WTC11 (cell line): ENCODE measurements at regions not wholly inside any gene's neighbourhood (a gene's known extent, or its start where the extent isn't known, plus 50 kb on each side); places are given as distances from the start of the nearest gene placed in this dataset.

Source experiments
- ATAC-seq: fragments of 200-7000 bp; cut with Tn5 transposase; 2 replicates; pipeline ENCODE4 v1.10.0; 2021; ENCODE audit warnings: mild to moderate bottlenecking, moderate library complexity
- CTCF ChIA-PET: fragments of 300-600 bp; sonication (Branson Sonifier 250); formaldehyde crosslinking; loops from one replicate; lab custom pipeline; 2021; ENCODE audit warnings: antibody characterized with exemption; lab: Charles Lee
- POLR2A ChIA-PET: fragments of 350-600 bp; sonication (Branson Sonifier 250); formaldehyde crosslinking; loops from one replicate; lab custom pipeline; 2021; ENCODE audit warnings: antibody characterized with exemption; lab: Charles Lee
- DNase-seq: peaks from one replicate; pipeline ENCODE4 v3.0.0; 2021; ENCODE audit warnings: low spot score
- H3K27ac Mint-ChIP-seq: 2 replicates; pipeline ENCODE4 v1.8.0; 2021; ENCODE audit warnings: mixed read lengths
- H3K27me3 Mint-ChIP-seq: 2 replicates; pipeline ENCODE4 v1.8.0; 2021; ENCODE audit warnings: low read depth, mild to moderate bottlenecking, moderate library complexity, mixed read lengths
- H3K36me3 Mint-ChIP-seq: 2 replicates; pipeline ENCODE4 v1.8.0; 2021; ENCODE audit warnings: mixed read lengths
- H3K4me1 Mint-ChIP-seq: 2 replicates; pipeline ENCODE4 v1.8.0; 2022; ENCODE audit warnings: mixed read lengths
- H3K4me3 Mint-ChIP-seq: 2 replicates; pipeline ENCODE4 v1.8.0; 2021; ENCODE audit warnings: mild to moderate bottlenecking, moderate library complexity, mixed read lengths
- H3K9me3 Mint-ChIP-seq: 2 replicates; pipeline ENCODE4 v1.8.0; 2021; ENCODE audit warnings: mixed read lengths
- CBFB ChIP-seq: sonication (generic); formaldehyde crosslinking; IDR thresholded peaks from 2 replicates; pipeline ENCODE4 v1.8.1; 2022; ENCODE audit warnings: mild to moderate bottlenecking, low read depth, missing genetic modification reagents
- ETV6 ChIP-seq: sonication (generic); formaldehyde crosslinking; IDR thresholded peaks from 2 replicates; pipeline ENCODE4 v1.8.1; 2022; ENCODE audit warnings: mild to moderate bottlenecking, missing genetic modification reagents
- GABPB1 ChIP-seq: sonication (generic); formaldehyde crosslinking; IDR thresholded peaks from 2 replicates; pipeline ENCODE4 v1.8.1; 2023; ENCODE audit warnings: mild to moderate bottlenecking, missing genetic modification reagents
- HMGA2 ChIP-seq: fragments of 250-450 bp; sonication (Bioruptor Pico); IDR thresholded peaks from 2 replicates; pipeline ENCODE4 v1.4.0; 2021; ENCODE audit warnings: mild to moderate bottlenecking, moderate library complexity
- JUN ChIP-seq: sonication (generic); formaldehyde crosslinking; IDR thresholded peaks from 2 replicates; pipeline ENCODE4 v1.8.0; 2023; ENCODE audit warnings: mild to moderate bottlenecking, missing genetic modification reagents
- MYBL2 ChIP-seq: sonication (generic); formaldehyde crosslinking; IDR thresholded peaks from 2 replicates; pipeline ENCODE4 v1.8.1; 2023; ENCODE audit warnings: mild to moderate bottlenecking, moderate library complexity, missing genetic modification reagents
- NFE2L1 ChIP-seq: sonication (generic); formaldehyde crosslinking; IDR thresholded peaks from 2 replicates; pipeline ENCODE4 v1.8.1; 2023; ENCODE audit warnings: missing genetic modification reagents
- NR1H2 ChIP-seq: sonication (generic); formaldehyde crosslinking; IDR thresholded peaks from 2 replicates; pipeline ENCODE4 v1.9.0; 2021; ENCODE audit warnings: mild to moderate bottlenecking, moderate library complexity, missing genetic modification reagents
- NR2C2 ChIP-seq: sonication (generic); formaldehyde crosslinking; IDR thresholded peaks from 2 replicates; pipeline ENCODE4 v1.8.0; 2022; ENCODE audit warnings: mild to moderate bottlenecking, missing genetic modification reagents
- NR3C1 ChIP-seq: sonication (generic); formaldehyde crosslinking; conservative IDR thresholded peaks from 2 replicates; pipeline ENCODE4 v1.8.1; 2023; ENCODE audit warnings: low read depth, mild to moderate bottlenecking, missing genetic modification reagents
- OVOL2 ChIP-seq: fragments of 250-450 bp; sonication (Bioruptor Pico); IDR thresholded peaks from 2 replicates; pipeline ENCODE4 v1.9.0; 2021; ENCODE audit warnings: mild to moderate bottlenecking, borderline replicate concordance
- RELA ChIP-seq: sonication (generic); formaldehyde crosslinking; IDR thresholded peaks from 2 replicates; pipeline ENCODE4 v1.8.1; 2022; ENCODE audit warnings: missing genetic modification reagents, mild to moderate bottlenecking, borderline replicate concordance
- TP53 ChIP-seq: sonication (generic); formaldehyde crosslinking; IDR thresholded peaks from 2 replicates; pipeline ENCODE4 v1.8.1; 2023; ENCODE audit warnings: mild to moderate bottlenecking, missing genetic modification reagents
- ZNF121 ChIP-seq: sonication (generic); formaldehyde crosslinking; IDR thresholded peaks from 2 replicates; pipeline ENCODE4 v1.8.0; 2023; ENCODE audit warnings: missing genetic modification reagents
- ZNF219 ChIP-seq: sonication (generic); formaldehyde crosslinking; IDR thresholded peaks from 2 replicates; pipeline ENCODE4 v1.8.0; 2023; ENCODE audit warnings: missing genetic modification reagents, mild to moderate bottlenecking, borderline replicate concordance
- ZNF263 ChIP-seq: sonication (generic); formaldehyde crosslinking; IDR thresholded peaks from 2 replicates; pipeline ENCODE4 v1.8.1; 2022; ENCODE audit warnings: low read depth, mild to moderate bottlenecking, moderate library complexity, missing genetic modification reagents
- TF ChIP-seq, protein P1 (sequence below): sonication (generic); formaldehyde crosslinking; conservative IDR thresholded peaks from 2 replicates; pipeline ENCODE4 v1.8.1; 2022; ENCODE audit warnings: mild to moderate bottlenecking, missing genetic modification reagents
- TF ChIP-seq, protein P2 (sequence below): fragments of 250-450 bp; sonication (Bioruptor Pico); IDR thresholded peaks from 2 replicates; pipeline ENCODE4 v1.9.0; 2021; ENCODE audit warnings: mild to moderate bottlenecking
- TF ChIP-seq, protein P3 (sequence below): sonication (generic); formaldehyde crosslinking; IDR thresholded peaks from 2 replicates; pipeline ENCODE4 v1.8.1; 2023; ENCODE audit warnings: mild to moderate bottlenecking, missing genetic modification reagents
- TF ChIP-seq, protein P4 (sequence below): sonication (generic); formaldehyde crosslinking; IDR thresholded peaks from 2 replicates; pipeline ENCODE4 v1.8.1; 2023; ENCODE audit warnings: mild to moderate bottlenecking, missing genetic modification reagents
- TF ChIP-seq, protein P5 (sequence below): sonication (generic); formaldehyde crosslinking; IDR thresholded peaks from 2 replicates; pipeline ENCODE4 v1.8.1; 2022; ENCODE audit warnings: mild to moderate bottlenecking, moderate library complexity, missing genetic modification reagents

DNA sequence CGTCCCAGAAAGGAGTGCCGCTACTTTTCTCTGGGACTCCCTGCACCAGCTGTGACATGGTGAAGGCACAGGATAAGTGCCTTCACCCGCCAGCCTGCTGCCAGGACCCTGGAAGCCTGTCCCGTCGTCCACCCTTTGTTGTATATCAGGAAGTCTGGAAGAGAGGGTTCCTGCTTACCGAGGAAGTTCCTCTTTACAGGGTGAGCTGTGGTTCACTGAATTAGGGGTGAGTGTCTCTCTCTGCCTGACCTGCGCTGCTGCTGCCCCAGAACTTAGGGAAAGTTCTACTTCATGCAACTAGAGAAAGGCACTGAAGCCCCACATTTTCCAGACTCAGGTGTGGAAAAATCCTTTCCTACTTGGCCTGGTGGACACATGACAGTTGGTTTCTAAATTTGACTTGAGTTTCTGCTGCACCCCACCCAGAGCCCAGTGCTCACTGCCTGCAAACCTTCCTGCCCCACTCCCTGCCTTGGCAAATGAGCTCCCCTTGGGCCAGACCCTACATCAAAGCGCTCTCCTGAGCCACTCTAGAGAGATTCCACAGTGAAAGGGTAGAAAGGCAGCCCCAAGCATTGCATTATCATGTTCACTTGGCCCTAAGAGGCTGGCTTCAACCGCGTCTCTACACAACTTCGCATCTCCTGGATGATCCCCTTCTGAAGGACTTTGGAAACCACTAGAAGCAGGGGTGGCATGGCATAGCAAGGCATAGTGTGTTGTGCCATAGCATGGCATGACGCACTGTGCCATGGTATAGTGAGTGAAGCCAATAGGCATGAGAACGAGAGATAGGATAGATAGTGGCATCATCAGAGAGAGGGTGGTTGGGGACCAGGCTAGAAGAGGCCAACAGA is 215.8 kb upstream of the CDYL start (continued):
- TF ChIP-seq HMGA2 (CRISPR knock-in tag), result no peak

DNA sequence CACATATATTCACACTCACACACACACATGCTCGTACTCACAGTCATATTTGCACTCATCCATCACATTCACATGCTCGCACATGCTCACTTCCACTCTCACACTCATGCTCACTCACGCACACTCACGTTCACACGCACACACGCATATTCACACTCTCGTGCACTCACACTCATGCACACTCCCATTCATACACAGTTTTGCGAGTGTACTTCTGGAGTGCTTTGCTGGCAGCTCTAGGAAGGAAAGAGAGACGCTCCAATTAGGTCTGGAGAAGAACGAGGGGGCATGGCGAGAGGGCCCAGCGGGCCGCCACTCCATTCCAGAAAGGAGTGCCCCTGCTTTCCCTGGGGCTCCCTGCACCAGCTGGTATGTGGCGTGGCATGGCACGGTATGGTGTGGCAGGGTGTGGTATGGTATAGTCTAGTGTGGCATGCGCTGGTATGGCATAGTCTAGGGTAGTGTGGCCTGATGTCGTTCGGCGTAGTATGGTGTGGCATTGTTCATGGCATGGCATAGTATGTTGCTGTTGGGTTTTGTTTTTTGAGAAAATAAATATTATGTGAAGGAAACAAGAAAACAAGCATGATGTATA is 216.8 kb upstream of the CDYL start:
- H3K36me3 Mint-ChIP-seq, result no peaks in the 10 kb centered on the region
- peaks cover 3% of the 10 kb centered on the region; the same call in 1 of the 2 replicates for H3K9me3 Mint-ChIP-seq
- ChIA-PET CTCF (no interaction called here), POLR2A (no interaction called here)
- DNase-seq (no peak), ATAC-seq (no peak)
- TF ChIP-seq, protein P1, sequence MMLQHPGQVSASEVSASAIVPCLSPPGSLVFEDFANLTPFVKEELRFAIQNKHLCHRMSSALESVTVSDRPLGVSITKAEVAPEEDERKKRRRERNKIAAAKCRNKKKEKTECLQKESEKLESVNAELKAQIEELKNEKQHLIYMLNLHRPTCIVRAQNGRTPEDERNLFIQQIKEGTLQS (CRISPR knock-in tag), result no peak
- no peak for TF ChIP-seq MYBL2 (CRISPR knock-in tag)
- TF ChIP-seq, protein P2, sequence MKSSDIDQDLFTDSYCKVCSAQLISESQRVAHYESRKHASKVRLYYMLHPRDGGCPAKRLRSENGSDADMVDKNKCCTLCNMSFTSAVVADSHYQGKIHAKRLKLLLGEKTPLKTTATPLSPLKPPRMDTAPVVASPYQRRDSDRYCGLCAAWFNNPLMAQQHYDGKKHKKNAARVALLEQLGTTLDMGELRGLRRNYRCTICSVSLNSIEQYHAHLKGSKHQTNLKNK (CRISPR knock-in tag), result no peak
- TF ChIP-seq TP53, result no peak
- TF ChIP-seq RELA, result no peak
- TF ChIP-seq NR2C2 (CRISPR knock-in tag), result no peak
- TF ChIP-seq ZNF121 (CRISPR knock-in tag), result no peak
- TF ChIP-seq GABPB1 (CRISPR knock-in tag), result no peak
- TF ChIP-seq NR3C1 (CRISPR knock-in tag), result no peak
- no peak for TF ChIP-seq ZNF263 (CRISPR knock-in tag)
- TF ChIP-seq NFE2L1 (CRISPR knock-in tag), result no peak
- TF ChIP-seq CBFB, result no peak
- TF ChIP-seq, protein P3, sequence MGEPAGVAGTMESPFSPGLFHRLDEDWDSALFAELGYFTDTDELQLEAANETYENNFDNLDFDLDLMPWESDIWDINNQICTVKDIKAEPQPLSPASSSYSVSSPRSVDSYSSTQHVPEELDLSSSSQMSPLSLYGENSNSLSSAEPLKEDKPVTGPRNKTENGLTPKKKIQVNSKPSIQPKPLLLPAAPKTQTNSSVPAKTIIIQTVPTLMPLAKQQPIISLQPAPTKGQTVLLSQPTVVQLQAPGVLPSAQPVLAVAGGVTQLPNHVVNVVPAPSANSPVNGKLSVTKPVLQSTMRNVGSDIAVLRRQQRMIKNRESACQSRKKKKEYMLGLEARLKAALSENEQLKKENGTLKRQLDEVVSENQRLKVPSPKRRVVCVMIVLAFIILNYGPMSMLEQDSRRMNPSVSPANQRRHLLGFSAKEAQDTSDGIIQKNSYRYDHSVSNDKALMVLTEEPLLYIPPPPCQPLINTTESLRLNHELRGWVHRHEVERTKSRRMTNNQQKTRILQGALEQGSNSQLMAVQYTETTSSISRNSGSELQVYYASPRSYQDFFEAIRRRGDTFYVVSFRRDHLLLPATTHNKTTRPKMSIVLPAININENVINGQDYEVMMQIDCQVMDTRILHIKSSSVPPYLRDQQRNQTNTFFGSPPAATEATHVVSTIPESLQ (CRISPR knock-in tag), result no peak
- H3K27ac Mint-ChIP-seq, result no peak overlapping the region
- no peaks in the 10 kb centered on the region for H3K27me3 Mint-ChIP-seq
- H3K4me3 Mint-ChIP-seq, result no peak overlapping the region
- H3K4me1 Mint-ChIP-seq, result peaks cover 6% of the 10 kb centered on the region; the same call in 1 of the 2 replicates

DNA sequence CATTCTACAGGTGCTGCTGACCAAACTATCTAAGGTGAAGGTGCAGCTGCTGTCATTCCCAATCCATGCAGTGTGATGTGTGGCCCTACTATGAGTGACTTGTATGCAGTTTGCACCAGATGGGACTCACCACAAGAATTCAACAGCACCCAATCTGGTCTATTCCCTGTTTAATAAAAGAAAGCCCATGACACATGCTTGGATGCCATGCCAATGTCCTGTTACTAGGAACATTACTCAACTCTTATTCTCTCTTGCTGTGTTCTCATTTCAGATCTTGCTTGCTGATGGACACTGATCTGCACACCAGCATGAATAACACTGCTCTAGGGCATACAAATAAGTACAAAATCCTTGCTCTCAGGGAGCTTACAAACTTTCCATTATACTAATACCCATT is 221.6 kb upstream of the CDYL start:
- H3K4me3 Mint-ChIP-seq, result no peak overlapping the region

More for the DNA sequence above, 221.6 kb upstream of the CDYL start:
- Mint-ChIP-seq H3K4me1 (0 out of 2 replicates have a peak, but pooled peaks cover 4% of the 10 kb centered on the region), H3K27me3 (peaks cover 4% of the 10 kb centered on the region), H3K9me3 (peaks cover 8% of the 10 kb centered on the region), H3K36me3 (no peaks in the 10 kb centered on the region), H3K27ac (no peak overlapping the region)
- no peak for TF ChIP-seq NR3C1 (CRISPR knock-in tag)
- TF ChIP-seq ETV6 (CRISPR knock-in tag), result no peak
- TF ChIP-seq ZNF121 (CRISPR knock-in tag), result no peak
- TF ChIP-seq ZNF219 (CRISPR knock-in tag), result no peak
- TF ChIP-seq JUN (CRISPR knock-in tag), result no peak
- TF ChIP-seq, protein P4, sequence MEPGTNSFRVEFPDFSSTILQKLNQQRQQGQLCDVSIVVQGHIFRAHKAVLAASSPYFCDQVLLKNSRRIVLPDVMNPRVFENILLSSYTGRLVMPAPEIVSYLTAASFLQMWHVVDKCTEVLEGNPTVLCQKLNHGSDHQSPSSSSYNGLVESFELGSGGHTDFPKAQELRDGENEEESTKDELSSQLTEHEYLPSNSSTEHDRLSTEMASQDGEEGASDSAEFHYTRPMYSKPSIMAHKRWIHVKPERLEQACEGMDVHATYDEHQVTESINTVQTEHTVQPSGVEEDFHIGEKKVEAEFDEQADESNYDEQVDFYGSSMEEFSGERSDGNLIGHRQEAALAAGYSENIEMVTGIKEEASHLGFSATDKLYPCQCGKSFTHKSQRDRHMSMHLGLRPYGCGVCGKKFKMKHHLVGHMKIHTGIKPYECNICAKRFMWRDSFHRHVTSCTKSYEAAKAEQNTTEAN (CRISPR knock-in tag), result no peak
- TF ChIP-seq, protein P5, sequence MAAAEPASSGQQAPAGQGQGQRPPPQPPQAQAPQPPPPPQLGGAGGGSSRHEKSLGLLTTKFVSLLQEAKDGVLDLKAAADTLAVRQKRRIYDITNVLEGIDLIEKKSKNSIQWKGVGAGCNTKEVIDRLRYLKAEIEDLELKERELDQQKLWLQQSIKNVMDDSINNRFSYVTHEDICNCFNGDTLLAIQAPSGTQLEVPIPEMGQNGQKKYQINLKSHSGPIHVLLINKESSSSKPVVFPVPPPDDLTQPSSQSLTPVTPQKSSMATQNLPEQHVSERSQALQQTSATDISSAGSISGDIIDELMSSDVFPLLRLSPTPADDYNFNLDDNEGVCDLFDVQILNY, result no peak
- TF ChIP-seq NR1H2, result no peak
- TF ChIP-seq OVOL2 (CRISPR knock-in tag), result no peak
- TF ChIP-seq, protein P2 (CRISPR knock-in tag), result no peak
- ChIA-PET POLR2A (no interaction called here), CTCF (interaction anchor here (0.6 to 0.7 kb wide), 2 partner anchors 32 to 251 kb away, joined by 3 to 6 read pairs; no protein-coding TSS in a partner anchor)
- ATAC-seq (no peak), DNase-seq (no peak)
